Thyroid gland (tissue), 4 donors: ENCODE measurements at regions not wholly inside any gene's neighbourhood (a gene's known extent, or its start where the extent isn't known, plus 50 kb on each side); places are given as distances from the start of the nearest gene placed in this dataset.

Experiments
- POLR2A ChIP-seq, 2 donors: fragments of 450-650 bp; IDR thresholded peaks; one replicate each; pipeline ENCODE4 v1.6.1; 2017; ENCODE audit warnings: antibody characterized with exemption in 2 of 2, mild to moderate bottlenecking in 2 of 2, moderate library complexity in 1 of 2
- TF ChIP-seq, protein P1 (sequence below), 6 experiments: fragments of 200-600 bp in 3 of 6; fragments of 450-650 bp in 3 of 6; sonication (generic) in 3 of 6; IDR thresholded peaks; one replicate each; pipeline ENCODE4 v1.5.1; 2016 to 2019; ENCODE audit warnings: antibody characterized with exemption in 6 of 6, mild to moderate bottlenecking in 2 of 6, inconsistent platforms in 1 of 6, moderate library complexity in 1 of 6

- TF ChIP-seq, protein P1, sequence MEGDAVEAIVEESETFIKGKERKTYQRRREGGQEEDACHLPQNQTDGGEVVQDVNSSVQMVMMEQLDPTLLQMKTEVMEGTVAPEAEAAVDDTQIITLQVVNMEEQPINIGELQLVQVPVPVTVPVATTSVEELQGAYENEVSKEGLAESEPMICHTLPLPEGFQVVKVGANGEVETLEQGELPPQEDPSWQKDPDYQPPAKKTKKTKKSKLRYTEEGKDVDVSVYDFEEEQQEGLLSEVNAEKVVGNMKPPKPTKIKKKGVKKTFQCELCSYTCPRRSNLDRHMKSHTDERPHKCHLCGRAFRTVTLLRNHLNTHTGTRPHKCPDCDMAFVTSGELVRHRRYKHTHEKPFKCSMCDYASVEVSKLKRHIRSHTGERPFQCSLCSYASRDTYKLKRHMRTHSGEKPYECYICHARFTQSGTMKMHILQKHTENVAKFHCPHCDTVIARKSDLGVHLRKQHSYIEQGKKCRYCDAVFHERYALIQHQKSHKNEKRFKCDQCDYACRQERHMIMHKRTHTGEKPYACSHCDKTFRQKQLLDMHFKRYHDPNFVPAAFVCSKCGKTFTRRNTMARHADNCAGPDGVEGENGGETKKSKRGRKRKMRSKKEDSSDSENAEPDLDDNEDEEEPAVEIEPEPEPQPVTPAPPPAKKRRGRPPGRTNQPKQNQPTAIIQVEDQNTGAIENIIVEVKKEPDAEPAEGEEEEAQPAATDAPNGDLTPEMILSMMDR (IDR thresholded peaks at IDR 0.05): no peak
- TF ChIP-seq POLR2A (IDR thresholded peaks at IDR 0.05): no peak
These were observed 385.7 kb upstream of the NRP1 start for GRCh38 chr10:33720161-33720560.
